Upper lobe of right lung (tissue), 1 donor: ENCODE measurements at regions not wholly inside any gene's neighbourhood (a gene's known extent, or its start where the extent isn't known, plus 50 kb on each side); places are given as distances from the start of the nearest gene placed in this dataset.
"Not testable (repeated sequence)": the region's sequence is repeated elsewhere in the genome, so short reads cannot be mapped to it uniquely, and the experiment has no call there.

Experiments used
- ATAC-seq: fragments of 200-7000 bp; cut with Tn5 transposase; one replicate; pipeline ENCODE4 v1.9.1; 2020; ENCODE audit warnings: mild to moderate bottlenecking, moderate library complexity
- DNase-seq: peaks from one replicate; pipeline ENCODE4 v3.0.0-alpha.2; 2020
- H3K27ac ChIP-seq: fragments of 200-600 bp; one replicate; pipeline ENCODE4 v1.8.0; 2022
- H3K27me3 ChIP-seq: fragments of 200-600 bp; one replicate; pipeline ENCODE4 v1.8.0; 2022; ENCODE audit warnings: mild to moderate bottlenecking
- H3K36me3 ChIP-seq: fragments of 200-600 bp; one replicate; pipeline ENCODE4 v1.8.0; 2022
- H3K4me1 ChIP-seq: fragments of 200-600 bp; one replicate; pipeline ENCODE4 v1.8.0; 2022
- H3K4me3 ChIP-seq: fragments of 200-600 bp; one replicate; pipeline ENCODE4 v1.8.0; 2022; ENCODE audit warnings: mild to moderate bottlenecking
- H3K9me3 ChIP-seq: fragments of 200-600 bp; one replicate; pipeline ENCODE4 v1.8.0; 2022
- intact Hi-C: fragments of 100-400 bp; cut with DNase I; formaldehyde crosslinking; loops from one replicate; pipeline ENCODE4 v1.11.0; 2022
- TF ChIP-seq, protein P1 (sequence below): fragments of 200-600 bp; IDR thresholded peaks from one replicate; pipeline ENCODE4 v1.8.0; 2022; ENCODE audit warnings: antibody characterized with exemption
- donor health status: DM: no; HTN: yes; CAD: no; lungs with severe emphysema.

DNA sequence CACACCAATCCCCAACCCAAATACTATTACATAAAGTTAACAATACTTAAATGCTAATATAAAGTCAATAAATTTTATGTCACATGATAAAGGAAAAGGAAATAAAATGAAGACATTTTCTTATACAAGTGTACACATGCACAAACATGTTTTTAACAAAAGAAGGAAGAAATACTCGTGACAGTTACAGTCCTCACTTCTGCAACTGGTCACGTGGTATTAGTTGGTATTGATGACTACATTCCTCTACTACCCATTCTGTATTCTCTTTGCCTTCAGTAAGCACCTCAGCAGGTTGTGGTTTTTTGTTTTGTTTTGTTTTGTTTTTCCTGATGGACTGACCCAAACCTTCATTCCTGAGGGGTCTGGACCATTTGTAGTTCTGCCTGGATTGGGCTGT is 176.9 kb upstream of the CCNH start:
- DNase-seq (no peak), ATAC-seq (no peak)
- Histone ChIP-seq H3K4me1 (no peaks in the 10 kb centered on the region), H3K9me3 (no peaks in the 10 kb centered on the region), H3K27me3 (no peaks in the 10 kb centered on the region), H3K36me3 (no peaks in the 10 kb centered on the region), H3K27ac (no peak overlapping the region), H3K4me3 (no peak overlapping the region)
- intact Hi-C loops, result no loop called here
- TF ChIP-seq, protein P1, sequence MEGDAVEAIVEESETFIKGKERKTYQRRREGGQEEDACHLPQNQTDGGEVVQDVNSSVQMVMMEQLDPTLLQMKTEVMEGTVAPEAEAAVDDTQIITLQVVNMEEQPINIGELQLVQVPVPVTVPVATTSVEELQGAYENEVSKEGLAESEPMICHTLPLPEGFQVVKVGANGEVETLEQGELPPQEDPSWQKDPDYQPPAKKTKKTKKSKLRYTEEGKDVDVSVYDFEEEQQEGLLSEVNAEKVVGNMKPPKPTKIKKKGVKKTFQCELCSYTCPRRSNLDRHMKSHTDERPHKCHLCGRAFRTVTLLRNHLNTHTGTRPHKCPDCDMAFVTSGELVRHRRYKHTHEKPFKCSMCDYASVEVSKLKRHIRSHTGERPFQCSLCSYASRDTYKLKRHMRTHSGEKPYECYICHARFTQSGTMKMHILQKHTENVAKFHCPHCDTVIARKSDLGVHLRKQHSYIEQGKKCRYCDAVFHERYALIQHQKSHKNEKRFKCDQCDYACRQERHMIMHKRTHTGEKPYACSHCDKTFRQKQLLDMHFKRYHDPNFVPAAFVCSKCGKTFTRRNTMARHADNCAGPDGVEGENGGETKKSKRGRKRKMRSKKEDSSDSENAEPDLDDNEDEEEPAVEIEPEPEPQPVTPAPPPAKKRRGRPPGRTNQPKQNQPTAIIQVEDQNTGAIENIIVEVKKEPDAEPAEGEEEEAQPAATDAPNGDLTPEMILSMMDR, result no peak

DNA sequence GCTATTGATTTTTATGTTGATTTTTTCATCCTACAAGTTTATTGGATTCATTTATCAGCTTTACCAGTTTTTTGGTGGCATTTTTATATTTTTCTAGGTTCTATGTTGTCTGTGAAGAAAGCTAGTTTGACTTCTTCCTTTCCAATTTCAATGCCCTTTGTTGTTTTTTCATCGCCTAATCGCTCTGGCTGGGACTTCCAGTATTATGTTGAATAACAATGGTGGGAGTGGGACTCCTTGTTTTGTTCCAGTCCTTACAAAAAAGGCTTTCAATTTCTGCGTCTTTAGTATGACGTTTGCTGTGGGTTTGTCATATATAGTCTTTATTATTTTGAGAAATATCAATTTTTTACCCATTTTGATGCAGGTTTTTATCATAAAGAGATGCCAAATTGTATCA is 175.6 kb upstream of the CCNH start:
- intact Hi-C loops, result no loop called here
- Histone ChIP-seq H3K4me1 (no peaks in the 10 kb centered on the region), H3K27ac (no peak overlapping the region), H3K9me3 (no peaks in the 10 kb centered on the region), H3K4me3 (no peak overlapping the region), H3K27me3 (no peaks in the 10 kb centered on the region), H3K36me3 (no peaks in the 10 kb centered on the region)
- DNase-seq (no peak), ATAC-seq (no peak)
- TF ChIP-seq, protein P1, result no peak

DNA sequence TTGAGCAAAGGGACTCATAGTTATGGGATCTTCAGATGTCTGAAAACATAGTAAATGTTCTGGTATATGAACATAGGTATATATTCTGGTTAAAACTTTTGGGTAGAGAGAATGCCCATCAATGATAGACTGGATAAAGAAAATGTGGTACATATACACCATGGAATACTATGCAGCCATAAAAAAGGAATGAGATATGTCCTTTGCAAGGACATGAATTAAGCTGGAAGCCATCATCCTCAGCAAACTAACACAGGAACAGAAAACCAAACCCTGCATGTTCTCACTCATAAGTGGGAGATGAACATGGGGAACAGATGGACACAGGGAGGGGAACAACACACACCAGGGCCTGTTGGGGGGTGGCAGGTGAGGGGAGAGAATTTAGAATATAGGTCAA is 171.0 kb upstream of the CCNH start:
- intact Hi-C loops, DNase-seq, H3K36me3 ChIP-seq, H3K27ac ChIP-seq, ATAC-seq, H3K9me3 ChIP-seq, H3K27me3 ChIP-seq, H3K4me3 ChIP-seq, H3K4me1 ChIP-seq: not testable (repeated sequence)

DNA sequence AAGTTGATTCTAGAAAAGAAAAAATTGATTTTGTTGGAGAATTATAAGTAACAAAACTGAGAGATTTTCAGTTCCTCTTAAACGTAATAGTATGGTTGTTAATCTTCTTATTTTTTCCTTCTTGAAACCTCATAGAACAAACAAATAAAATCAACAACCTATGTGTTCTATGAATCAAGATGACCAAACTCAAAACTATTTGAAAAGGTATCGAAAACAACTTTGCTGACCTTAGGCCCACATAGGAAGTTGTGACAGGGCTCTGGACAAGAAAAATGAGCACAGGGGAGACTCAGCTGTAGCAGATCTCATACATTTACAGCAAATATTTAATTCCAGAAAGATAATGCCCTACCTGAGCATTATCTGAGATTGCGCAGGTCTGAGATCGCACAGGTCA is 169.4 kb upstream of the CCNH start:
- DNase-seq (no peak), ATAC-seq (no peak)
- Histone ChIP-seq H3K27ac (no peak overlapping the region), H3K27me3 (no peaks in the 10 kb centered on the region), H3K4me3 (no peak overlapping the region), H3K36me3 (no peaks in the 10 kb centered on the region), H3K4me1 (no peaks in the 10 kb centered on the region), H3K9me3 (no peaks in the 10 kb centered on the region)
- TF ChIP-seq, protein P1, result no peak
- intact Hi-C loops, result no loop called here

DNA sequence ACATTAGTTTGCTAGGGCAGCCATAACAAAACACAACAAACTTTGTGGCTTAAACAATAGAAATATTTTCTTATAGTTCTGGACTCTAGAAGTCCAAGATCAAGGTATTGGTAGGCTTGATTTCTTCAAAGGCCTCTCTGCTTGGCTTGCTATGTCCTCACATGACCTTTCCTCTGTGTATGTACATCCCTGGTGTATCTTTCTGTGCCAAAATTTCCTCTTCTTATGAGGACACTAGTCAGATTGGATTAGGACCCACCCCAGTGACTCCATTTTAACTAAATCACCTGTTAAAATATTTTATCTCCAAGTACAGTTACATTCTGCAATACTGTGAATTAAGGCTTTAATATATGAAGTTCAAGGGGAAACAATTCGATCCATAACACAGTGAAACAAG is 168.9 kb upstream of the CCNH start:
- no peaks in the 10 kb centered on the region for H3K27me3 ChIP-seq
- DNase-seq (no peak), ATAC-seq (no peak)
- no peaks in the 10 kb centered on the region for H3K36me3 ChIP-seq
- H3K4me3 ChIP-seq, result no peak overlapping the region
- no peak overlapping the region for H3K27ac ChIP-seq
- TF ChIP-seq, protein P1, result no peak
- H3K4me1 ChIP-seq, result no peaks in the 10 kb centered on the region
- intact Hi-C loops, result no loop called here
- H3K9me3 ChIP-seq, result no peaks in the 10 kb centered on the region

DNA sequence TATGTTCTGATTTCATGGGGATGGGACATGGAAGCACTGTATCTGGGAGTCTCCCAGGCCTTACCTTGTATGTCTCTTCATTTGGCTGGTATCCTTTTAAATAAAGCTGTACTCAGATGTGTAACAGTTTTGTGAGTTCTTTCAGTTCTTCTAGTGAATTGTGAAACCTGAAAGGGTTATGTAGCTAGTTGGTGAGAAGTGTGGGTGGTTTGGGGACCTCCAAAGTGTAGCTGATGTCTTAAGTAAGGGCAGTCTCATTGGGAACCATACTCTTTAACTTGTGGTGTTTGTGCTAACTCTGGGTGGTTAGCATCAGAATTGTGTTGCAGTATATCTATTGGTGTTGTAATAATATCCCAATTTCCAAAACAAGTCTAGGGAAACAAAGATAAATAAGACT is 166.9 kb upstream of the CCNH start:
- intact Hi-C loops, result no loop called here
- no peak overlapping the region for H3K27ac ChIP-seq
- no peaks in the 10 kb centered on the region for H3K27me3 ChIP-seq
- no peak for ATAC-seq
- H3K4me3 ChIP-seq, result no peak overlapping the region
- H3K4me1 ChIP-seq, result no peaks in the 10 kb centered on the region
- H3K36me3 ChIP-seq, result no peaks in the 10 kb centered on the region
- TF ChIP-seq, protein P1, result no peak
- no peak for DNase-seq
- H3K9me3 ChIP-seq, result no peaks in the 10 kb centered on the region
